ENCODE measurements at regions not wholly inside any gene's neighbourhood (a gene's known extent, or its start where the extent isn't known, plus 50 kb on each side); places are given as distances from the start of the nearest gene placed in this dataset.

- H3K27ac ChIP-seq = no peak overlapping the region
- WGBS, 2 donors = 57 to 68% methylated on average over 7 to 8 of the region's 10 CpGs
- no peak overlapping the region for H3K4me3 ChIP-seq
- no peaks in the 10 kb centered on the region for H3K4me1 ChIP-seq
- intact Hi-C loops (cut with DNase I) = no loop called here
- TF ChIP-seq CTCF (IDR thresholded peaks at IDR 0.05) (no peak), POLR2A (IDR thresholded peaks at IDR 0.05) (no peak)
- peaks cover 0 to 13% (median 0%) of the 10 kb centered on the region in 4 donors for H3K27me3 ChIP-seq
- H3K9me3 ChIP-seq = no peaks in the 10 kb centered on the region
- H3K36me3 ChIP-seq = no peaks in the 10 kb centered on the region
- DNase-seq = no peak
Observed at GRCh38 chr22:48929276-48929790, 898.3 kb downstream of the BRD1 start.

GRCh38 chr22:48927591-48927990, 900.1 kb downstream of the BRD1 start:
- Histone ChIP-seq H3K36me3 (no peaks in the 10 kb centered on the region), H3K9me3 (no peaks in the 10 kb centered on the region), H3K4me3 (no peak overlapping the region), H3K27ac (no peak overlapping the region), H3K27me3 (peaks cover 0 to 16% (median 0%) of the 10 kb centered on the region in 4 donors), H3K4me1 (no peaks in the 10 kb centered on the region)
- DNase-seq = no peak
- WGBS, 2 donors = 82 to 83% methylated on average over 13 of the region's 13 CpGs
- TF ChIP-seq POLR2A (IDR thresholded peaks at IDR 0.05) (no peak), CTCF (IDR thresholded peaks at IDR 0.05) (no peak)
- intact Hi-C loops (cut with DNase I) = no loop called here

- intact Hi-C loops (cut with DNase I) = no loop called here
- no peak for TF ChIP-seq POLR2A (IDR thresholded peaks at IDR 0.05)
- no peak for TF ChIP-seq CTCF (IDR thresholded peaks at IDR 0.05)
- Histone ChIP-seq H3K9me3 (no peaks in the 10 kb centered on the region), H3K27ac (no peak overlapping the region), H3K4me1 (no peaks in the 10 kb centered on the region), H3K4me3 (no peak overlapping the region), H3K27me3 (peaks cover 0 to 16% (median 0%) of the 10 kb centered on the region in 4 donors), H3K36me3 (no peaks in the 10 kb centered on the region)
- no peak for DNase-seq
- WGBS, 2 donors = 32 to 38% methylated on average over 1 to 10 of the region's 11 CpGs
Observed at GRCh38 chr22:48926643-48927042, 901.0 kb downstream of the BRD1 start.

- H3K4me1 ChIP-seq = no peaks in the 10 kb centered on the region
- H3K27me3 ChIP-seq = peaks cover 0 to 17% (median 0%) of the 10 kb centered on the region in 4 donors
- no peak for TF ChIP-seq POLR2A (IDR thresholded peaks at IDR 0.05)
- no peak for TF ChIP-seq CTCF (IDR thresholded peaks at IDR 0.05)
- intact Hi-C loops (cut with DNase I) = no loop called here
- WGBS, 2 donors = 65% methylated on average over 3 of the region's 3 CpGs
- no peak overlapping the region for H3K4me3 ChIP-seq
- H3K27ac ChIP-seq = no peak overlapping the region
- no peaks in the 10 kb centered on the region for H3K9me3 ChIP-seq
- no peak for DNase-seq
- no peaks in the 10 kb centered on the region for H3K36me3 ChIP-seq
Observed at GRCh38 chr22:48926136-48926535, 901.5 kb downstream of the BRD1 start.

GRCh38 chr22:48925450-48925849, 902.2 kb downstream of the BRD1 start:
- Histone ChIP-seq H3K36me3 (no peaks in the 10 kb centered on the region), H3K4me3 (no peak overlapping the region), H3K9me3 (no peaks in the 10 kb centered on the region), H3K27ac (no peak overlapping the region), H3K27me3 (peaks cover 0 to 23% (median 0%) of the 10 kb centered on the region in 4 donors), H3K4me1 (no peaks in the 10 kb centered on the region)
- 59 to 78% methylated on average over 3 to 5 of the region's 5 CpGs for WGBS, 2 donors
- intact Hi-C loops (cut with DNase I) = no loop called here
- no peak for DNase-seq
- no peak for TF ChIP-seq POLR2A (IDR thresholded peaks at IDR 0.05)
- TF ChIP-seq CTCF (IDR thresholded peaks at IDR 0.05) = no peak

Data from esophagus squamous epithelium (tissue), 5 donors.